ENCODE measurements at regions not wholly inside any gene's neighbourhood (a gene's known extent, or its start where the extent isn't known, plus 50 kb on each side); places are given as distances from the start of the nearest gene placed in this dataset.

- TF ChIP-seq POLR2AphosphoS5 (IDR thresholded peaks at IDR 0.05; ENCODE audit: borderline replicate concordance, low read depth, low read length) (no peak), EZH2 (IDR thresholded peaks at IDR 0.05) (no peak), FOXP2 (optimal IDR thresholded peaks at IDR 0.05; ENCODE audit: control extremely low read depth, extremely low read length, insufficient read depth) (no peak)
Observed at GRCh38 chr22:48950151-48950915, 877.3 kb downstream of the BRD1 start.
